Retinal pigment epithelial cell (primary cell): ENCODE measurements at regions not wholly inside any gene's neighbourhood (a gene's known extent, or its start where the extent isn't known, plus 50 kb on each side); places are given as distances from the start of the nearest gene placed in this dataset.

ENCODE experiments used
- DNase-seq: peaks from one replicate; pipeline ENCODE4 v3.0.0-alpha.2; 2010; ENCODE audit warnings: low read depth
- H3K4me3 ChIP-seq: 2 replicates; pipeline ENCODE4 v1.5.1; 2011; ENCODE audit warnings: mild to moderate bottlenecking, low read length, control low read depth, moderate library complexity
- CTCF ChIP-seq: conservative IDR thresholded peaks from 2 replicates; pipeline ENCODE4 v1.5.1; 2011; ENCODE audit warnings: low read depth, low read length, control low read depth, inconsistent platforms

- no peak overlapping the region for H3K4me3 ChIP-seq
- TF ChIP-seq CTCF = no peak
- DNase-seq = no peak
These were observed 93.7 kb upstream of the MBNL1 start for GRCh38 chr3:152174876-152175527.

- H3K4me3 ChIP-seq = no peak overlapping the region
- no peak for TF ChIP-seq CTCF
- peak; percentile 68 for DNase-seq
These were observed 93.2 kb upstream of the MBNL1 start for GRCh38 chr3:152175528-152175889.

- no peak for TF ChIP-seq CTCF
- no peak for DNase-seq
These were observed 92.5 kb upstream of the MBNL1 start for GRCh38 chr3:152176241-152176640.

GRCh38 chr3:152176998-152177397, 91.7 kb upstream of the MBNL1 start:
- H3K4me3 ChIP-seq = no peak overlapping the region
- DNase-seq = no peak
- TF ChIP-seq CTCF = no peak

More at GRCh38 chr3:152176241-152176640, 92.5 kb upstream of the MBNL1 start:
- H3K4me3 ChIP-seq = no peak overlapping the region

GRCh38 chr3:152177757-152178156, 91.0 kb upstream of the MBNL1 start:
- TF ChIP-seq CTCF = no peak
- H3K4me3 ChIP-seq = no peak overlapping the region
- no peak for DNase-seq

- no peak for DNase-seq
- H3K4me3 ChIP-seq = no peak overlapping the region
- TF ChIP-seq CTCF = peak; percentile 62
These were observed 85.3 kb upstream of the MBNL1 start for GRCh38 chr3:152183473-152183872.

GRCh38 chr3:152184971-152185686, 83.6 kb upstream of the MBNL1 start:
- H3K4me3 ChIP-seq = no peak overlapping the region
- no peak for DNase-seq
- TF ChIP-seq CTCF = no peak
